NB4 (cell line): ENCODE measurements at regions not wholly inside any gene's neighbourhood (a gene's known extent, or its start where the extent isn't known, plus 50 kb on each side); places are given as distances from the start of the nearest gene placed in this dataset.

Source experiments
- MAX ChIP-seq: IDR thresholded peaks from 2 replicates; pipeline ENCODE4 v1.6.1; 2011; ENCODE audit warnings: low read depth, low read length
- MYC ChIP-seq: IDR thresholded peaks from 2 replicates; pipeline ENCODE4 v1.6.1; 2011; ENCODE audit warnings: low read depth, low read length
- POLR2A ChIP-seq: IDR thresholded peaks from 2 replicates; pipeline ENCODE4 v1.6.1; 2011; ENCODE audit warnings: mild to moderate bottlenecking; ENCODE audit not compliant: insufficient read length; ENCODE audit errors: extremely low read depth
- TF ChIP-seq, protein P1 (sequence below): IDR thresholded peaks from one replicate; pipeline ENCODE4 v1.5.1; 2012; ENCODE audit warnings: low read depth, low read length

- TF ChIP-seq, protein P1, sequence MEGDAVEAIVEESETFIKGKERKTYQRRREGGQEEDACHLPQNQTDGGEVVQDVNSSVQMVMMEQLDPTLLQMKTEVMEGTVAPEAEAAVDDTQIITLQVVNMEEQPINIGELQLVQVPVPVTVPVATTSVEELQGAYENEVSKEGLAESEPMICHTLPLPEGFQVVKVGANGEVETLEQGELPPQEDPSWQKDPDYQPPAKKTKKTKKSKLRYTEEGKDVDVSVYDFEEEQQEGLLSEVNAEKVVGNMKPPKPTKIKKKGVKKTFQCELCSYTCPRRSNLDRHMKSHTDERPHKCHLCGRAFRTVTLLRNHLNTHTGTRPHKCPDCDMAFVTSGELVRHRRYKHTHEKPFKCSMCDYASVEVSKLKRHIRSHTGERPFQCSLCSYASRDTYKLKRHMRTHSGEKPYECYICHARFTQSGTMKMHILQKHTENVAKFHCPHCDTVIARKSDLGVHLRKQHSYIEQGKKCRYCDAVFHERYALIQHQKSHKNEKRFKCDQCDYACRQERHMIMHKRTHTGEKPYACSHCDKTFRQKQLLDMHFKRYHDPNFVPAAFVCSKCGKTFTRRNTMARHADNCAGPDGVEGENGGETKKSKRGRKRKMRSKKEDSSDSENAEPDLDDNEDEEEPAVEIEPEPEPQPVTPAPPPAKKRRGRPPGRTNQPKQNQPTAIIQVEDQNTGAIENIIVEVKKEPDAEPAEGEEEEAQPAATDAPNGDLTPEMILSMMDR, result no peak
- TF ChIP-seq POLR2A (no peak), MAX (no peak), MYC (no peak)
Observed at GRCh38 chr5:154140381-154140780, 50.2 kb upstream of the GALNT10 start.
